GM12892 (cell line): ENCODE measurements at regions not wholly inside any gene's neighbourhood (a gene's known extent, or its start where the extent isn't known, plus 50 kb on each side); places are given as distances from the start of the nearest gene placed in this dataset.

Experiments used
- POLR2A ChIP-seq: IDR thresholded peaks from 2 replicates; pipeline ENCODE4 v1.6.1; 2011; ENCODE audit warnings: low read depth, low read length, control low read depth
- POLR2AphosphoS5 ChIP-seq: IDR thresholded peaks from 2 replicates; pipeline ENCODE4 v1.6.1; 2011; ENCODE audit warnings: low read depth, low read length, control low read depth
- TAF1 ChIP-seq: IDR thresholded peaks from 2 replicates; pipeline ENCODE4 v1.6.1; 2011; ENCODE audit warnings: low read depth, mild to moderate bottlenecking, control low read depth, low read length, borderline replicate concordance

DNA sequence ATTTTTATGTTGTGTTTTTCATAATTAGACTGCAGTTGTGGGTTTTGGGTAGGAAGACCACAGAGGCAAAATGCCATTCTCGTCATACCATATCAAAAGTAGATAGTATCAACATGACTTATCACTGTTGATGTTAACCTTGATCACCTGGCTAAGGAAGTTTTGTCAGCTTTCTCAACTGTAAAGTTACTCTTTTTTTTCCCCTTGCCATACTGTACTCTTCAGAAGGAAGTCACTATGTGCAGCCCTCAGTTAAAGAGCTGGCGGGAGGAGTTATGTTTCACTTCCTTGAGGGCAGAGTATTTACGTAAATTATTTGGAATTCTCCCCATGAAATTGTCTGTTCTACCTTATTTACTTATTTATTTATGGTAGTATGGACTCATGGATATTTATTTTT, 78.7 kb downstream of the PRORP start:
- TF ChIP-seq POLR2AphosphoS5 = no peak
- TF ChIP-seq POLR2A = no peak
- no peak for TF ChIP-seq TAF1
